GM12878 (cell line): ENCODE measurements at regions not wholly inside any gene's neighbourhood (a gene's known extent, or its start where the extent isn't known, plus 50 kb on each side); places are given as distances from the start of the nearest gene placed in this dataset.

ENCODE experiments used
- ATAC-seq: fragments of 200-7000 bp; cut with Tn5 transposase; 3 replicates; pipeline ENCODE4 v1.9.1; 2020; ENCODE audit warnings: mild to moderate bottlenecking, moderate library complexity
- BruUV-seq: library from RNA; stranded (reverse); fragments of 400-500 nt; replicated peaks from 2 replicates; lab custom pipeline; 2021; lab: Mats Ljungman, UMichigan
- CTCF ChIA-PET: fragments of 300-600 bp; sonication (Branson Sonifier 250); formaldehyde crosslinking; extraction: SDS; loops from one replicate; lab custom pipeline; 2021; ENCODE audit warnings: inconsistent platforms; lab: Yijun Ruan, JAX
- POLR2A ChIA-PET: fragments of 350-600 bp; formaldehyde crosslinking; extraction: SDS; loops from one replicate; lab custom pipeline; 2021; ENCODE audit warnings: inconsistent platforms; lab: Charles Lee
- RAD21 ChIA-PET: fragments of 300-600 bp; sonication (Branson Sonifier 250); formaldehyde crosslinking; loops from one replicate; lab custom pipeline; 2023; ENCODE audit warnings: antibody characterized with exemption; ENCODE audit not compliant: unreplicated experiment; lab: Charles Lee
- SMC1A ChIA-PET: fragments of 300-600 bp; sonication (Branson Sonifier 250); formaldehyde crosslinking; loops from one replicate; lab custom pipeline; 2023; ENCODE audit not compliant: unreplicated experiment, uncharacterized antibody; lab: Charles Lee
- DNase-seq: peaks from one replicate; pipeline ENCODE4 v3.0.0-alpha.2; 2011; ENCODE audit warnings: low read depth, low spot score
- FAIRE-seq: peaks from 3 replicates; lab custom pipeline; 2011; peaks lifted over from hg19 to GRCh38; lab: Jason Lieb, UNC
- H2AFZ ChIP-seq: 2 replicates; pipeline ENCODE4 v1.6.0; 2011; ENCODE audit warnings: low read depth, low read length, control low read depth; ENCODE audit not compliant: control insufficient read depth
- H3K27ac ChIP-seq: 2 replicates; pipeline ENCODE4 v1.5.1; 2011; ENCODE audit warnings: control low read depth; ENCODE audit not compliant: control insufficient read depth, insufficient read depth
- H3K27me3 ChIP-seq, 2 experiments: replicated peaks in 1 of 2; 2 replicates each; pipeline versions ENCODE4 v1.6.0 to v1.6.1; 2011; ENCODE audit warnings: low read length in 1 of 2; ENCODE audit not compliant: control insufficient read depth in 2 of 2, insufficient read depth in 2 of 2
- H3K36me3 ChIP-seq, 2 experiments: 2 replicates each; pipeline ENCODE4 v1.5.1; 2011; ENCODE audit warnings: low read length in 1 of 2; ENCODE audit not compliant: control insufficient read depth in 2 of 2, insufficient read depth in 2 of 2
- H3K4me1 ChIP-seq: 2 replicates; pipeline ENCODE4 v1.6.1; 2011; ENCODE audit warnings: mild to moderate bottlenecking, low read length, moderate library complexity, mixed read lengths; ENCODE audit not compliant: control insufficient read depth, insufficient read depth
- H3K4me2 ChIP-seq: 2 replicates; pipeline ENCODE4 v1.6.0; 2011; ENCODE audit warnings: control low read depth; ENCODE audit not compliant: control insufficient read depth, insufficient read depth
- H3K4me3 ChIP-seq: fragments of 200-600 bp; sonication (generic); 2 replicates; pipeline ENCODE4 v1.5.1; 2016
- H3K79me2 ChIP-seq: 2 replicates; pipeline ENCODE4 v1.6.0; 2011; ENCODE audit warnings: low read length; ENCODE audit not compliant: control insufficient read depth, insufficient read depth
- H3K9ac ChIP-seq: 2 replicates; pipeline ENCODE4 v1.8.0; 2011; ENCODE audit warnings: low read length, control low read depth, mixed read lengths; ENCODE audit not compliant: control insufficient read depth, insufficient read depth
- H3K9me3 ChIP-seq: replicated peaks from 3 replicates; pipeline ENCODE4 v1.5.1; 2011; ENCODE audit warnings: mild to moderate bottlenecking, low read length; ENCODE audit not compliant: control insufficient read depth, insufficient read depth
- H4K20me1 ChIP-seq: 2 replicates; pipeline ENCODE4 v1.6.0; 2011; ENCODE audit not compliant: control insufficient read depth, insufficient read depth
- CBFB ChIP-seq: IDR thresholded peaks from 2 replicates; pipeline ENCODE4 v1.6.1; 2016; ENCODE audit warnings: antibody characterized with exemption, low read depth
- CBX3 ChIP-seq: fragments of 200-600 bp; sonication (generic); IDR thresholded peaks from 2 replicates; pipeline ENCODE4 v1.6.1; 2016; ENCODE audit warnings: low read depth, borderline replicate concordance
- CHD2 ChIP-seq: IDR thresholded peaks from 2 replicates; pipeline ENCODE4 v1.6.1; 2011; ENCODE audit warnings: low read depth, low read length, improper control_type of control experiment, borderline replicate concordance
- EP300 ChIP-seq, 2 experiments: fragments of 150-350 bp in 1 of 2; IDR thresholded peaks; 2 replicates each; pipeline ENCODE4 v1.6.1; 2011 to 2012; ENCODE audit warnings: low read depth in 2 of 2, low read length in 2 of 2, borderline replicate concordance in 1 of 2, improper control_type of control experiment in 1 of 2, inconsistent platforms in 1 of 2; ENCODE audit not compliant: control insufficient read depth in 1 of 2
- FOS ChIP-seq: IDR thresholded peaks from 3 replicates; pipeline ENCODE4 v1.6.1; 2011; ENCODE audit warnings: borderline replicate concordance; ENCODE audit not compliant: insufficient read length; ENCODE audit errors: extremely low read depth
- IKZF1 ChIP-seq: fragments of 450-650 bp; conservative IDR thresholded peaks from 2 replicates; pipeline ENCODE4 v1.6.1; 2017; ENCODE audit warnings: antibody characterized with exemption, mild to moderate bottlenecking
- JUND ChIP-seq: IDR thresholded peaks from 2 replicates; pipeline ENCODE4 v1.6.1; 2012; ENCODE audit warnings: low read depth, mild to moderate bottlenecking, low read length, improper control_type of control experiment, moderate library complexity
- NFXL1 ChIP-seq: fragments of 450-650 bp; IDR thresholded peaks from 2 replicates; pipeline ENCODE4 v1.6.1; 2017; ENCODE audit warnings: antibody characterized with exemption, mild to moderate bottlenecking, borderline replicate concordance
- SMAD1 ChIP-seq: fragments of 450-650 bp; IDR thresholded peaks from 2 replicates; pipeline ENCODE4 v1.6.1; 2018; ENCODE audit warnings: mild to moderate bottlenecking, low read depth; ENCODE audit not compliant: partially characterized antibody
- SMARCA5 ChIP-seq: fragments of 450-650 bp; IDR thresholded peaks from 2 replicates; pipeline ENCODE4 v1.6.1; 2017; ENCODE audit warnings: mild to moderate bottlenecking
- STAT1 ChIP-seq: fragments of 450-650 bp; conservative IDR thresholded peaks from 2 replicates; pipeline ENCODE4 v1.6.1; 2014; ENCODE audit warnings: antibody characterized with exemption, mild to moderate bottlenecking
- TCF3 ChIP-seq: IDR thresholded peaks from 2 replicates; pipeline ENCODE4 v1.6.1; 2012; ENCODE audit warnings: low read depth, mild to moderate bottlenecking, low read length, borderline replicate concordance; ENCODE audit not compliant: insufficient read depth
- ZNF274 ChIP-seq: IDR thresholded peaks from one replicate; pipeline ENCODE4 v1.8.0; 2011; ENCODE audit not compliant: insufficient read length, insufficient read depth
- in situ Hi-C: fragments of 300-500 bp; cut with MboI; formaldehyde crosslinking; loops from 9 replicates; pipeline ENCODE4 v1.14.3; 2018; ENCODE audit warnings: mixed read lengths
- intact Hi-C: fragments of 100-400 bp; cut with micrococcal nuclease; formaldehyde crosslinking; loops from one replicate; pipeline ENCODE4 v1.14.2; 2022; ENCODE audit not compliant: unreplicated experiment
- TF ChIP-seq, protein P1 (sequence below), 3 experiments: IDR thresholded peaks in 2 of 3; conservative IDR thresholded peaks in 1 of 3; 2 replicates each; pipeline ENCODE4 v1.5.1; 2011; ENCODE audit warnings: low read depth in 3 of 3, low read length in 3 of 3, mild to moderate bottlenecking in 3 of 3, control low read depth in 2 of 3, moderate library complexity in 2 of 3, inconsistent platforms in 1 of 3, mixed read lengths in 1 of 3; ENCODE audit not compliant: control insufficient read depth in 2 of 3, insufficient read depth in 1 of 3; ENCODE audit errors: extremely low read depth in 1 of 3

DNA sequence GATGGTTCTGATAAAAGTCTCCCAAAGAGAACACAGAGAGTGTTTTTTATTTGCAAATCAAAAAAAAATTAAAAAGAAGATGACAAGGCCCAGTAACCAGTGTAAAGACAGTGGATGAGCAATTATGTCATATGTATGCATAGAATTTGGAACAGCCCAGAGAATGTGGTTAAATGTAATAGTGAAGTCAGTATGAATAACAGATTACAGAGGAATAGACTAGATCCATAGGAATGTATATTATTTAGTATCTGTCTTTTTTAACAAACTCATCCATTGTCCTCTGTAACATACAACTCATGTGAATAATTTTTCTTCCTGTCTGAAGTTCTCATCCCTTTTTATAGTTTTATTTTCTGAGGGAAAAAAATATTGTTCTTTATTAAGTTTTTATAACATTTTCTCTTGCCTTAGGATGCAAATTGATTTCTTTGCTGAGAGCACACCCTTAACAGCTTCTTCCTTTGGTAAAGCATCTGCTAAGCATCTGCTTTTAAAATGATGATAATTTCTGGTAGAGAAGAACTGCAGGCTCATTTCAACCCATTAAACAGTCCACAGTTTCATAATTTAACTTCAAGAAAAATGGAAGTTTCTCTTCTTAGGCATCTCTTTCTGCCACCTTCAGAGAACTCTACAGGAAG is 266.5 kb upstream of the MTNR1B start:
- no peak for TF ChIP-seq EP300 (IDR thresholded peaks at IDR 0.05; ENCODE audit: borderline replicate concordance in 1 of 2, control insufficient read depth in 1 of 2, low read depth in 2 of 2, low read length in 2 of 2)
- TF ChIP-seq STAT1, result no peak
- TF ChIP-seq, protein P1, sequence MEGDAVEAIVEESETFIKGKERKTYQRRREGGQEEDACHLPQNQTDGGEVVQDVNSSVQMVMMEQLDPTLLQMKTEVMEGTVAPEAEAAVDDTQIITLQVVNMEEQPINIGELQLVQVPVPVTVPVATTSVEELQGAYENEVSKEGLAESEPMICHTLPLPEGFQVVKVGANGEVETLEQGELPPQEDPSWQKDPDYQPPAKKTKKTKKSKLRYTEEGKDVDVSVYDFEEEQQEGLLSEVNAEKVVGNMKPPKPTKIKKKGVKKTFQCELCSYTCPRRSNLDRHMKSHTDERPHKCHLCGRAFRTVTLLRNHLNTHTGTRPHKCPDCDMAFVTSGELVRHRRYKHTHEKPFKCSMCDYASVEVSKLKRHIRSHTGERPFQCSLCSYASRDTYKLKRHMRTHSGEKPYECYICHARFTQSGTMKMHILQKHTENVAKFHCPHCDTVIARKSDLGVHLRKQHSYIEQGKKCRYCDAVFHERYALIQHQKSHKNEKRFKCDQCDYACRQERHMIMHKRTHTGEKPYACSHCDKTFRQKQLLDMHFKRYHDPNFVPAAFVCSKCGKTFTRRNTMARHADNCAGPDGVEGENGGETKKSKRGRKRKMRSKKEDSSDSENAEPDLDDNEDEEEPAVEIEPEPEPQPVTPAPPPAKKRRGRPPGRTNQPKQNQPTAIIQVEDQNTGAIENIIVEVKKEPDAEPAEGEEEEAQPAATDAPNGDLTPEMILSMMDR (IDR thresholded peaks at IDR 0.05 in 2 of 3, conservative IDR thresholded peaks at IDR 0.05 in 1 of 3; ENCODE audit: control insufficient read depth in 2 of 3, extremely low read depth in 1 of 3, insufficient read depth in 1 of 3, low read depth in 3 of 3, low read length in 3 of 3), result no peak
- no peak for TF ChIP-seq SMAD1
- no peak for TF ChIP-seq CHD2
- no peak for TF ChIP-seq IKZF1
- no peak for TF ChIP-seq CBX3
- no peak for TF ChIP-seq ZNF274
- TF ChIP-seq FOS, result no peak
- TF ChIP-seq CBFB, result no peak
- no peak for TF ChIP-seq JUND
- no peak for TF ChIP-seq NFXL1
- no peak for TF ChIP-seq SMARCA5
- TF ChIP-seq TCF3, result no peak
- Histone ChIP-seq H4K20me1 (no peaks in the 10 kb centered on the region), H2AFZ (no peak overlapping the region), H3K36me3 (no peaks in the 10 kb centered on the region), H3K4me3 (no peak overlapping the region), H3K79me2 (no peaks in the 10 kb centered on the region), H3K4me2 (no peak overlapping the region), H3K27me3 (no peaks in the 10 kb centered on the region), H3K9ac (no peak overlapping the region), H3K9me3 (no peaks in the 10 kb centered on the region; the same call in 2 of the 3 replicates), H3K27ac (no peak overlapping the region), H3K4me1 (no peaks in the 10 kb centered on the region)
- in situ Hi-C loops, result no loop called here
- no peak for FAIRE-seq
- no peak for DNase-seq
- intact Hi-C loops, result no loop called here
- BruUV-seq, result no TSS peak
- POLR2A ChIA-PET, result no interaction called here
- no peak for ATAC-seq
- RAD21 ChIA-PET, result no interaction called here
- CTCF ChIA-PET, result no interaction called here
- SMC1A ChIA-PET, result no interaction called here
